Mammary epithelial cell (primary cell): ENCODE measurements at regions not wholly inside any gene's neighbourhood (a gene's known extent, or its start where the extent isn't known, plus 50 kb on each side); places are given as distances from the start of the nearest gene placed in this dataset.

Source experiments
- EZH2 ChIP-seq: IDR thresholded peaks from 2 replicates; pipeline ENCODE4 v1.6.1; 2012; ENCODE audit warnings: low read length, inconsistent platforms, borderline replicate concordance
- TF ChIP-seq, protein P1 (sequence below), 2 donors: IDR thresholded peaks in 1 of 2; conservative IDR thresholded peaks in 1 of 2; 2 replicates each; pipeline ENCODE4 v1.5.1; 2011 to 2012; ENCODE audit warnings: inconsistent platforms in 2 of 2, low read length in 2 of 2, mild to moderate bottlenecking in 2 of 2, control low read depth in 1 of 2, low read depth in 1 of 2; ENCODE audit not compliant: insufficient read depth in 1 of 2; ENCODE audit errors: extremely low read depth in 1 of 2

GRCh38 chr12:4849795-4850345 lies 59.8 kb upstream of the KCNA1 start:
- TF ChIP-seq, protein P1, sequence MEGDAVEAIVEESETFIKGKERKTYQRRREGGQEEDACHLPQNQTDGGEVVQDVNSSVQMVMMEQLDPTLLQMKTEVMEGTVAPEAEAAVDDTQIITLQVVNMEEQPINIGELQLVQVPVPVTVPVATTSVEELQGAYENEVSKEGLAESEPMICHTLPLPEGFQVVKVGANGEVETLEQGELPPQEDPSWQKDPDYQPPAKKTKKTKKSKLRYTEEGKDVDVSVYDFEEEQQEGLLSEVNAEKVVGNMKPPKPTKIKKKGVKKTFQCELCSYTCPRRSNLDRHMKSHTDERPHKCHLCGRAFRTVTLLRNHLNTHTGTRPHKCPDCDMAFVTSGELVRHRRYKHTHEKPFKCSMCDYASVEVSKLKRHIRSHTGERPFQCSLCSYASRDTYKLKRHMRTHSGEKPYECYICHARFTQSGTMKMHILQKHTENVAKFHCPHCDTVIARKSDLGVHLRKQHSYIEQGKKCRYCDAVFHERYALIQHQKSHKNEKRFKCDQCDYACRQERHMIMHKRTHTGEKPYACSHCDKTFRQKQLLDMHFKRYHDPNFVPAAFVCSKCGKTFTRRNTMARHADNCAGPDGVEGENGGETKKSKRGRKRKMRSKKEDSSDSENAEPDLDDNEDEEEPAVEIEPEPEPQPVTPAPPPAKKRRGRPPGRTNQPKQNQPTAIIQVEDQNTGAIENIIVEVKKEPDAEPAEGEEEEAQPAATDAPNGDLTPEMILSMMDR (conservative IDR thresholded peaks at IDR 0.05 in 1 of 2, IDR thresholded peaks at IDR 0.05 in 1 of 2; ENCODE audit: extremely low read depth in 1 of 2, insufficient read depth in 1 of 2, low read depth in 1 of 2, low read length in 2 of 2) = no peak
- no peak for TF ChIP-seq EZH2
